ENCODE measurements at regions not wholly inside any gene's neighbourhood (a gene's known extent, or its start where the extent isn't known, plus 50 kb on each side); places are given as distances from the start of the nearest gene placed in this dataset.

- Histone ChIP-seq H3K4me1 (ENCODE audit: insufficient read depth, low read length, poor library complexity, severe bottlenecking) (no peaks in the 10 kb centered on the region), H3K36me3 (ENCODE audit: insufficient read depth, low read length) (no peaks in the 10 kb centered on the region), H3K79me2 (ENCODE audit: insufficient read depth, low read length) (no peaks in the 10 kb centered on the region), H3K4me3 (ENCODE audit: low read length, poor library complexity, severe bottlenecking) (no peak overlapping the region), H3F3A (ENCODE audit: low read depth) (no peaks in the 10 kb centered on the region), H2AFZ (ENCODE audit: low read length) (no peak overlapping the region), H3K9ac (ENCODE audit: low read depth, low read length, poor library complexity, severe bottlenecking) (no peak overlapping the region), H4K20me1 (ENCODE audit: insufficient read depth, low read length, poor library complexity, severe bottlenecking) (no peaks in the 10 kb centered on the region), H3K9me2 (replicated peaks; ENCODE audit: low read depth, low read length) (no peaks in the 10 kb centered on the region), H3K4me2 (ENCODE audit: low read depth, low read length, poor library complexity, severe bottlenecking) (no peak overlapping the region), H3K9me3 (ENCODE audit: insufficient read depth, low read depth, low read length) (no peaks in the 10 kb centered on the region), H3K27me3 (ENCODE audit: insufficient read depth, low read length, poor library complexity, severe bottlenecking) (no peaks in the 10 kb centered on the region)
- TF ChIP-seq CTCF (conservative IDR thresholded peaks at IDR 0.05; ENCODE audit: low read length) (no peak), EZH2phosphoT487 (IDR thresholded peaks at IDR 0.05; ENCODE audit: borderline replicate concordance) (no peak)
Measured at GRCh38 chr2:209074711-209075110, 349.1 kb upstream of the MAP2 start.

GRCh38 chr2:209076151-209076550 lies 347.7 kb upstream of the MAP2 start:
- Histone ChIP-seq H3K4me1 (ENCODE audit: insufficient read depth, low read length, poor library complexity, severe bottlenecking) (no peaks in the 10 kb centered on the region), H3K9me2 (replicated peaks; ENCODE audit: low read depth, low read length) (no peaks in the 10 kb centered on the region), H3F3A (ENCODE audit: low read depth) (no peaks in the 10 kb centered on the region), H3K4me2 (ENCODE audit: low read depth, low read length, poor library complexity, severe bottlenecking) (no peak overlapping the region), H3K4me3 (ENCODE audit: low read length, poor library complexity, severe bottlenecking) (no peak overlapping the region), H4K20me1 (ENCODE audit: insufficient read depth, low read length, poor library complexity, severe bottlenecking) (no peaks in the 10 kb centered on the region), H3K36me3 (ENCODE audit: insufficient read depth, low read length) (no peaks in the 10 kb centered on the region), H3K27me3 (ENCODE audit: insufficient read depth, low read length, poor library complexity, severe bottlenecking) (no peaks in the 10 kb centered on the region), H2AFZ (ENCODE audit: low read length) (no peak overlapping the region), H3K9me3 (ENCODE audit: insufficient read depth, low read depth, low read length) (no peaks in the 10 kb centered on the region), H3K9ac (ENCODE audit: low read depth, low read length, poor library complexity, severe bottlenecking) (no peak overlapping the region), H3K79me2 (ENCODE audit: insufficient read depth, low read length) (no peaks in the 10 kb centered on the region)
- TF ChIP-seq CTCF (conservative IDR thresholded peaks at IDR 0.05; ENCODE audit: low read length) (no peak), EZH2phosphoT487 (IDR thresholded peaks at IDR 0.05; ENCODE audit: borderline replicate concordance) (no peak)

- Histone ChIP-seq H3K9me3 (ENCODE audit: insufficient read depth, low read depth, low read length) (no peaks in the 10 kb centered on the region), H3K4me3 (ENCODE audit: low read length, poor library complexity, severe bottlenecking) (no peak overlapping the region), H3K36me3 (ENCODE audit: insufficient read depth, low read length) (no peaks in the 10 kb centered on the region), H3K4me1 (ENCODE audit: insufficient read depth, low read length, poor library complexity, severe bottlenecking) (no peaks in the 10 kb centered on the region), H3K79me2 (ENCODE audit: insufficient read depth, low read length) (no peaks in the 10 kb centered on the region), H3K27me3 (ENCODE audit: insufficient read depth, low read length, poor library complexity, severe bottlenecking) (no peaks in the 10 kb centered on the region), H3K9ac (ENCODE audit: low read depth, low read length, poor library complexity, severe bottlenecking) (no peak overlapping the region), H3F3A (ENCODE audit: low read depth) (no peaks in the 10 kb centered on the region), H2AFZ (ENCODE audit: low read length) (no peak overlapping the region), H3K4me2 (ENCODE audit: low read depth, low read length, poor library complexity, severe bottlenecking) (no peak overlapping the region), H3K9me2 (replicated peaks; ENCODE audit: low read depth, low read length) (no peaks in the 10 kb centered on the region), H4K20me1 (ENCODE audit: insufficient read depth, low read length, poor library complexity, severe bottlenecking) (no peaks in the 10 kb centered on the region)
- TF ChIP-seq EZH2phosphoT487 (IDR thresholded peaks at IDR 0.05; ENCODE audit: borderline replicate concordance): no peak
- TF ChIP-seq CTCF (conservative IDR thresholded peaks at IDR 0.05; ENCODE audit: low read length): no peak
Measured at GRCh38 chr2:209086761-209087160, 337.1 kb upstream of the MAP2 start.

All from Loucy (cell line).